ENCODE measurements at regions not wholly inside any gene's neighbourhood (a gene's known extent, or its start where the extent isn't known, plus 50 kb on each side); places are given as distances from the start of the nearest gene placed in this dataset.

GRCh38 chr12:127556231-127556886 is 710.6 kb upstream of the TMEM132C start:
- TF ChIP-seq CTCF (IDR thresholded peaks at IDR 0.05) (no peak), POLR2A (IDR thresholded peaks at IDR 0.05) (no peak)
